Activated CD4-positive, alpha-beta T cell treated with anti-CD3 and anti-CD28 coated beads for 36 hours (primary cell): ENCODE measurements at regions not wholly inside any gene's neighbourhood (a gene's known extent, or its start where the extent isn't known, plus 50 kb on each side); places are given as distances from the start of the nearest gene placed in this dataset.
A peak's percentile ranks its signal among the peaks of the same experiment; 100 is the strongest.
"Not testable (repeated sequence)": the region's sequence is repeated elsewhere in the genome, so short reads cannot be mapped to it uniquely, and the experiment has no call there.

Experiments
- ATAC-seq: fragments of 200-7000 bp; cut with Tn5 transposase; one replicate; pipeline ENCODE4 v1.10.0; 2021; ENCODE audit warnings: mild to moderate bottlenecking, moderate library complexity
- CTCF ChIA-PET: fragments of 350-600 bp; sonication (Branson Sonifier 250); formaldehyde crosslinking; loops from one replicate; lab custom pipeline; 2021; ENCODE audit warnings: antibody characterized with exemption; lab: Charles Lee
- POLR2A ChIA-PET: fragments of 350-600 bp; sonication (Branson Sonifier 250); formaldehyde crosslinking; loops from one replicate; lab custom pipeline; 2021; ENCODE audit warnings: antibody characterized with exemption, inconsistent platforms; lab: Charles Lee
- DNase-seq: peaks from one replicate; pipeline ENCODE4 v3.0.0-alpha.2; 2020
- H3K27ac Mint-ChIP-seq: one replicate; pipeline ENCODE4 v1.8.0; 2021; ENCODE audit warnings: mixed read lengths
- H3K27me3 Mint-ChIP-seq: one replicate; pipeline ENCODE4 v1.8.0; 2021; ENCODE audit warnings: mixed read lengths
- H3K36me3 Mint-ChIP-seq: one replicate; pipeline ENCODE4 v1.8.0; 2021; ENCODE audit warnings: low read depth, mixed read lengths
- H3K4me1 Mint-ChIP-seq: one replicate; pipeline ENCODE4 v1.8.0; 2021; ENCODE audit warnings: mixed read lengths
- H3K4me3 Mint-ChIP-seq: one replicate; pipeline ENCODE4 v1.8.0; 2021; ENCODE audit warnings: mild to moderate bottlenecking, moderate library complexity, mixed read lengths
- H3K9me3 Mint-ChIP-seq: one replicate; pipeline ENCODE4 v1.8.0; 2021; ENCODE audit warnings: low read depth, mixed read lengths
- intact Hi-C, 2 experiments: fragments of 100-400 bp; cut with DNase I in 1 of 2; cut with micrococcal nuclease in 1 of 2; formaldehyde crosslinking; loops; one replicate each; pipeline versions ENCODE4 v1.14.2 to v1.15.1; 2022 to 2024; cut with DNase I, micrococcal nuclease

DNA sequence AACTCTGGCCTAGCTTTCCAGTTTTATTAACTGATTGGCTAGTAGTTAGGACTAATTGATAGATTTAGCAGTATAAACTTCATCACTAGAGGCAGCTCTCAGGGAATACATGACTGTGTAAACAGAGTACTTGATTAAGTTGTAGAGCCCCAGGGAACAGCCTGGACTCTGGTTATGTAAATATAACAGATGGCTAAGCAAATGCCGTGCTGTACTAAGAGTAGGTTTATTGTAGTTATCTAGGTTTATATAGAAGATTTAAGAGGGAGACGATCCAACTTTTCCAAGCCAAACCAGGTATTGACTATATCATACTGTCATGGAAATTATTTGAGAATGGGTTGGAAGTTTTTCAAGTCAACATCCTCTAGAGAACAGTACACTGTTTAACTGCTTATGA lies 463.4 kb upstream of the GRID2 start:
- CTCF ChIA-PET: no interaction called here
- no peak for DNase-seq
- H3K36me3 Mint-ChIP-seq: no peaks in the 10 kb centered on the region

DNA sequence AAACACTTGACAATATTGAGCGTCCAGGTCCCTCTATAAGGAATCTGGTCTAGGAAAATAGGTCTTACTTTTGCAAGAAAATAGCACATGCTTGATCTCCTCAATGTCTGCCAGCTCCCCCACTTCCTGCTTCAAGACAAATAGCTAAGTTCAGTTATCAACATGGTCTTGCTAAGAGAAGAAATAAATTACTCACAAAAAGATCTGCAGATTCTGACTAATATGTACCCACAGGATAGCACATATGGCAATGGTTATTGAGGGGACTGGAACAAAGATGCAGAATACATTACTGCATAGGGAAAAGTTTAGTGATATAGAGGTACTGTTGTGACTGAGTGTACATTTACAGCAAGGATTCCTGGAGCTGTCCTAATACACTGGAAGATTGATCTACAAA lies 457.5 kb upstream of the GRID2 start:
- Mint-ChIP-seq H3K9me3 (peaks cover 4% of the 10 kb centered on the region), H3K27ac (no peak overlapping the region), H3K27me3 (no peaks in the 10 kb centered on the region), H3K4me3 (no peak overlapping the region), H3K36me3 (no peaks in the 10 kb centered on the region), H3K4me1 (no peaks in the 10 kb centered on the region)
- CTCF ChIA-PET: no interaction called here
- POLR2A ChIA-PET: no interaction called here
- DNase-seq (no peak), ATAC-seq (no peak)
- intact Hi-C loops: loop anchor here in 1 of 2 experiments (5.0 kb wide), 2 partner anchors 1526 to 1824 kb away; no protein-coding TSS in a partner anchor

More for the DNA sequence above, 463.4 kb upstream of the GRID2 start:
- H3K4me1 Mint-ChIP-seq: no peaks in the 10 kb centered on the region
- H3K27ac Mint-ChIP-seq: no peak overlapping the region
- no peaks in the 10 kb centered on the region for H3K27me3 Mint-ChIP-seq
- POLR2A ChIA-PET: no interaction called here
- peaks cover 8% of the 10 kb centered on the region for H3K9me3 Mint-ChIP-seq
- no peak for ATAC-seq
- intact Hi-C loops: no loop called here
- no peak overlapping the region for H3K4me3 Mint-ChIP-seq

DNA sequence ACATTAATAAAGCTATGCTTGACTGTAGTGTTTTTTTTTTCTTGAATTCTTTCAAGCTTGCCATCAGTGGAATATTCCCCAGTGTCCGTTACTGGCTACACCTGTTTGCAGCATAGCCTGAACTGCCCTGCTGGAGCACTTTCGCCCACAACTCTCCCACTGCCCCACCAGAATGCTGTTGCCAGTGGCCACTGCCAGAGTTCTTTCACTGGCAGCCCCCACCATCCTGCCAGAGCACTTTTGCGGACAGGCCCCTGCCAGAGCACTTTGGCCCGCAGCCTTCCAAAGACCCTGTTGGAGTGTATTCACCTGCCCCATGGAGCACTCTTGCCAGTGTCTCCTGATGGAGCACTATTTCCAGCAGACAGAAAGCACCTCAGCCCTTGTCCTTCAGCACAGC lies 452.3 kb upstream of the GRID2 start:
- Mint-ChIP-seq H3K27me3 (no peaks in the 10 kb centered on the region), H3K27ac (no peak overlapping the region), H3K4me3 (no peak overlapping the region), H3K9me3 (peaks cover 4% of the 10 kb centered on the region), H3K4me1 (no peaks in the 10 kb centered on the region), H3K36me3 (no peaks in the 10 kb centered on the region)
- ATAC-seq (no peak), DNase-seq (no peak)
- intact Hi-C loops: no loop called here
- POLR2A ChIA-PET: no interaction called here
- CTCF ChIA-PET: no interaction called here

DNA sequence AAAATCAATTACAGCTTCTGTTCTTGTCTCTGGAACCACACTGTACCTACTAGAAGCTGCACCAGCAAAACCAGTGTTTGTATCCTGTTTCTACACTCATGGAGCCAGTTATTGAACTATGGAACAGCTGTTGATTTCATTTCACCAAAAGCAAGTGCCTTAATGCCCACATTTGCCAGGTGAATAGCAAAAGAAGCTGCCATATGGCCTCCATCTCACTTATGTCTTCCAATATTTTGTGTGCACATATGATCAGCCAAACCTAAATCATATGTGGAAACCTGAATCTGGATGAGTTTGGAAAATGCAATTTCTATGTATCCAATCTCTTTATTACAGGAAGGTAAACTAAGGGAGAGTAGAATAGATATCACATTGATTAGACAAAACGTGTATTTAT lies 415.8 kb upstream of the GRID2 start:
- POLR2A ChIA-PET: no interaction called here
- Mint-ChIP-seq H3K27ac (no peak overlapping the region), H3K9me3 (peaks cover 8% of the 10 kb centered on the region), H3K4me1 (no peaks in the 10 kb centered on the region), H3K36me3 (peaks cover 1% of the 10 kb centered on the region), H3K27me3 (no peaks in the 10 kb centered on the region), H3K4me3 (no peak overlapping the region)
- DNase-seq (no peak), ATAC-seq (no peak)
- CTCF ChIA-PET: no interaction called here
- intact Hi-C loops: no loop called here

DNA sequence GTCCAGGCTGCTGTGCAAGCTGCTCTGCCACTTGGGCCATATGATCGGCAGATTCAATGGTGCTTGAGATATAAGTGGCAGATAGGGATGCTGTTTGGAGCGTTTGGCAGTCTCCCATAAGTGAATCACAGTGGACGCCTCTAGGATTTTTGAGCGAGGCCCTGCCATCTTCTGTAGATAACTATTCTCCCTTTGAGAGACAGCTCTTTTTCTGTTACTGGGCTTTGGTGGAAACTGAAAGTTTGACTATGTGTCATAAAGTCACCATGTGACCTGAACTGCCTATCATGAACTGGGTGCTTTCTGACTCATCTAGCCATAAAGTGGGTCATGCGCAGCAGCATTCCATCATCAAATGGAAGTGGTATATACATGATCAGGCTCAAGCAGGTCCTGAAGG lies 412.5 kb upstream of the GRID2 start:
- H3K27me3 Mint-ChIP-seq, POLR2A ChIA-PET, H3K4me3 Mint-ChIP-seq, H3K36me3 Mint-ChIP-seq, H3K4me1 Mint-ChIP-seq, intact Hi-C loops, ATAC-seq, CTCF ChIA-PET, H3K27ac Mint-ChIP-seq: not testable (repeated sequence)
- peak; percentile 5 for DNase-seq
- H3K9me3 Mint-ChIP-seq: peaks cover 15% of the 10 kb centered on the region

DNA sequence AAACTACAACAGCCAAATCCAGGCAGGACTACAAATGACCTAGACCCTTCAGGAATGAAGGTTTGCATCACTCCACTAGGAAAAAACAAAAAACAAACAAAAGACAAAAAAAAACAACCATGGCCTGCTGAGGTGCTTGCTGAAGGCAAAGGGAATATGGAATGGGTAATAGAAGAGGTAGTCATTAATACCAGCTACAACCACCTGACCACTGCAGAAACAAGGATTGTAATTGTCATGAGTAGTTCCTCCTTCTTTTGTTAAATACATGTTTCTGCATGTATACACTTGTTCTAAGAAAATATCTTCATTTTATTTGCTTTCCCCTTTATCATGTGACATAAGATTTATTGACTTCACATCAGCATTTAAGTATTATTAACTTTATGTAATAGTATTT lies 409.8 kb upstream of the GRID2 start:
- peaks cover 1% of the 10 kb centered on the region for H3K36me3 Mint-ChIP-seq
- H3K27me3 Mint-ChIP-seq: no peaks in the 10 kb centered on the region
- intact Hi-C loops: no loop called here
- H3K27ac Mint-ChIP-seq: no peak overlapping the region
- H3K4me3 Mint-ChIP-seq: no peak overlapping the region
- ChIA-PET POLR2A (no interaction called here), CTCF (no interaction called here)
- peaks cover 15% of the 10 kb centered on the region for H3K9me3 Mint-ChIP-seq
- DNase-seq (no peak), ATAC-seq (no peak)
- no peaks in the 10 kb centered on the region for H3K4me1 Mint-ChIP-seq

DNA sequence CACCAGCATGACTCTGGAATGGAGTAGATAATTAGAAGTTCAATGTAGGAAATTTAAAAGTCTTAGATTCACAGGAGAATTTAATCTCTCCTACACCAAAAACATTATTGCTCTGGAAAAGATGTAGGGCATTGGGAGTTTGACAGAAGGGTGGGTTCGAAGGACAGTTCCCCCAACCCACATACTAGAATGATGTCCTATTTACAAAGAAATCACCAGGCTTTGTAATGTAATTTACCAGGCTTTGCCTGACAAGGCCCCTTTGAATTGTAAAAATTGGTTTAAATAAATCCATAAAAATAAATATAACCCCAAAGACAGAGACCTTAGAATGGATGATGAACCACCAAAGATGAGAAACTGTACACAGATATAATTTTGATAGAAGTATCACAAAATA lies 399.2 kb upstream of the GRID2 start:
- CTCF ChIA-PET: no interaction called here
- intact Hi-C loops: no loop called here
- H3K27ac Mint-ChIP-seq: no peak overlapping the region
- DNase-seq (no peak), ATAC-seq (no peak)
- no peak overlapping the region for H3K4me3 Mint-ChIP-seq
- H3K4me1 Mint-ChIP-seq: no peaks in the 10 kb centered on the region
- H3K27me3 Mint-ChIP-seq: no peaks in the 10 kb centered on the region
- POLR2A ChIA-PET: no interaction called here
- H3K36me3 Mint-ChIP-seq: no peaks in the 10 kb centered on the region
- peaks cover 2% of the 10 kb centered on the region for H3K9me3 Mint-ChIP-seq

DNA sequence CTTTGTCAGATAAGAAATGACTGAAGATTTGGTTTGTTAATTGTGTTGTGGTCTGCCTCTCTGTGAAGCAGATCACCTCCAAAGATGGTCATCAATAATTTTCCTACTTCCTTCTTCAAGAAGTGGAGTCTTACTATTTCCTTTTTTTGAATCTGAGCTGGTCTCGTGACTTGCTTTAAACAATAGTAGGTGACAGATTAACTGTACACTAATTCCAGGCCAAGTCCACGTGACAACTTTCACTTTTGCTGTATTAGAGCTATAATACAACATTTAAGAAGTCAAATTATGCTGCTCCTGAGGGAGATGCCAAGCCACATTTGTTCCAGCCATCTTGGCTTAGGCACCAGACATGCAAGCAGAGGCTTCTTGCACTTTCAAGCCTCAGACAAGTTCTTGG lies 393.8 kb upstream of the GRID2 start:
- Mint-ChIP-seq H3K9me3 (no peaks in the 10 kb centered on the region), H3K27ac (no peak overlapping the region), H3K27me3 (no peaks in the 10 kb centered on the region), H3K4me1 (no peaks in the 10 kb centered on the region), H3K36me3 (no peaks in the 10 kb centered on the region), H3K4me3 (no peak overlapping the region)
- CTCF ChIA-PET: no interaction called here
- ATAC-seq: no peak
- DNase-seq: no peak
- POLR2A ChIA-PET: no interaction called here
- intact Hi-C loops: no loop called here

DNA sequence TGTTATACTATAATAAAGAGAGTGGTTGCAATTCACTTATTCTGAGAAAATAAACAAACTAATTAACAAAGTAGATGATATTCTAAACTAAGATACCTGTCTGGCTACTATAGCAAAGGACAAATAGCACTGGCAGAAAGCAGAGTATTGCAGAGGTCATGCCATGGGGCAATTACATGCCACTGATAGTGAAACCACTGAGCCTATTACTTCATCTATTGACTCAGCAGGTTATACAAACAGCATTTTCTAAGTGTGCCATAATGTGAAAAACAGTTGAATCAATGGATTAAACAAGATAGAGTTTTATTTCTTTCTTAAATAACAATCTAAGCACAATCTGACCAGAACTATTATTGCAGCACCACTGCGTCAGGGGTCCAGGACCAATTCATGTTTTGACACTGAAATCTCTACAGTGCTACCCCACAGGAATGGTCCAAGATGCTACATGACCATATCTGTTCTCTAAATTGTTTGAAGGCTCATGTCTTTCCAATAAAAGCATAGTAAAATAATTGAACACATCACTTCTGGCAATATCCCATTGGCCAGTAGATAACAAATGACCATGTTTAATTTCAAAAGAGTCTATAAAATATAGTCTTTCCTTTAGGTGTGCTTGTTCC lies 389.5 kb upstream of the GRID2 start:
- ATAC-seq: no peak
- Mint-ChIP-seq H3K4me3 (no peak overlapping the region), H3K9me3 (peaks cover 6% of the 10 kb centered on the region), H3K27me3 (no peaks in the 10 kb centered on the region), H3K4me1 (no peaks in the 10 kb centered on the region), H3K36me3 (no peaks in the 10 kb centered on the region), H3K27ac (no peak overlapping the region)
- no peak for DNase-seq
- POLR2A ChIA-PET: no interaction called here
- CTCF ChIA-PET: no interaction called here
- intact Hi-C loops: no loop called here

DNA sequence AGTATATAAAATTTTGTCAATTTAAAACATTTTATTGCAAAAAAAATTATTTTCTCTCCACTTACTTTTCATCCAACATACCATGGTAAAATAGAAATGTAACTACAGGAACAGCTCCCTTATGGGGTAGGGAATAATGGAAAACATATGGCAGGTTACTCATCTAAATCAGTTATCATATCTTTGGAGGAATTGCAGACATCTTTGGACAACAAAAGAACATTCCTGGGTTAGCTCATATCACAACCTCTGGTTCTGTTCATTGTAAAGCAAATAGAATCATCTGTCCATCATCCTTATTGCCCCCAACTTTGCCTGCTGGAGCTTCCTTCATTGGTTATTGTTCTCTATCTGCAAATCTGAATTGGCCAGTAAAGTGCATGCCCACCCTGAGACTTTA lies 387.5 kb upstream of the GRID2 start:
- intact Hi-C loops: no loop called here
- DNase-seq: no peak
- ChIA-PET POLR2A (no interaction called here), CTCF (no interaction called here)
- Mint-ChIP-seq H3K27me3 (no peaks in the 10 kb centered on the region), H3K27ac (no peak overlapping the region), H3K9me3 (peaks cover 6% of the 10 kb centered on the region), H3K4me3 (no peak overlapping the region), H3K4me1 (no peaks in the 10 kb centered on the region), H3K36me3 (no peaks in the 10 kb centered on the region)
- no peak for ATAC-seq

DNA sequence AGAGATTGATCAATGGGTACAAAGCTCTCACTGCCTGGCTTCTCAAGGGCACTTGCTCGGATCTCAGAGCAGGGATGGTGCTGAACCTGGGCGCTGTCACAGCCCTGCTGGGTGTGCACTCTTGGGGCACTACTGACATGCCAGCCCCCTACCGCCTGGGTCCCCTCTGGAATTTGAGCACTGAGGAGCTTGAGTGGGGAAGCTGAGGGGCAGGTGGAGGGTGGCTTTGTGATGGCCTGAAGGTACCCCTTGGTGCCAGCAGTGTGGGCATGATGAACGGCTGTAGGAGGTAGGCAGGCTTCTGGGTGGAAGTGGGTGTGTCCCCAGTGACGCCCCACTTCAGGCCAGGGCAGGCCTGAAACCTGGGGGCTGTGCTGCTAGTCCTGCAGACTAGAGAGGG lies 379.1 kb upstream of the GRID2 start:
- H3K4me1 Mint-ChIP-seq: no peaks in the 10 kb centered on the region
- intact Hi-C loops: no loop called here
- no peak overlapping the region for H3K4me3 Mint-ChIP-seq
- CTCF ChIA-PET: no interaction called here
- H3K9me3 Mint-ChIP-seq: peaks cover 14% of the 10 kb centered on the region
- ATAC-seq (no peak), DNase-seq (no peak)
- no peak overlapping the region for H3K27ac Mint-ChIP-seq
- POLR2A ChIA-PET: no interaction called here
- H3K27me3 Mint-ChIP-seq: no peaks in the 10 kb centered on the region
- H3K36me3 Mint-ChIP-seq: no peaks in the 10 kb centered on the region

DNA sequence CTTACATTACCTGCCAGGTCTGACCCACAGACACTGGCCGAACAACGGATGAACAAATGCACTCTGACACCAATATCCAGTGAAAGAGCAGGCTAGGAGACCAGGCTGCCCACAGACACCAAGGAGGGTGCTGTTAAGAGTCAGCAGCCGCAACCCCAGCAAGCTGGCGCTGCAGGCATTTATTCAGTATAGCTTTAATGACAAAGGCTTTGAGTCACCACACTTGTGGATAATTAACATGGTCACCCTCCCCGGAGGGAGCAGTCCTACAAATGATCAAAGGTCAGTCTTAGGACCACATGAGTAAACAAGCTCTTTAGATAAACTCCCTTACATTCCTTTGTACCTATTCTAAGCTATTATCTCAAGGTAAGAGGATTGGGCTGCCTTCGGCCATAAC lies 368.5 kb upstream of the GRID2 start:
- intact Hi-C loops: no loop called here
- ChIA-PET CTCF (interaction anchor here (0.6 kb wide), 1 partner anchor 749 kb away, joined by 3 read pairs; no protein-coding TSS in a partner anchor), POLR2A (no interaction called here)
- H3K4me3 Mint-ChIP-seq: no peak overlapping the region
- no peak overlapping the region for H3K27ac Mint-ChIP-seq
- H3K9me3 Mint-ChIP-seq: peaks cover 7% of the 10 kb centered on the region
- DNase-seq: no peak
- no peaks in the 10 kb centered on the region for H3K36me3 Mint-ChIP-seq
- no peaks in the 10 kb centered on the region for H3K4me1 Mint-ChIP-seq
- H3K27me3 Mint-ChIP-seq: no peaks in the 10 kb centered on the region
- ATAC-seq: no peak
